Stomach (tissue), 8 donors: ENCODE measurements at regions not wholly inside any gene's neighbourhood (a gene's known extent, or its start where the extent isn't known, plus 50 kb on each side); places are given as distances from the start of the nearest gene placed in this dataset.

Experiments used
- DNase-seq, 2 donors: peaks; one replicate each; pipeline versions ENCODE4 v3.0.0 to v3.0.0-alpha.2; 2013 to 2019
- H3K27ac ChIP-seq, 5 donors: fragments of 200-600 bp in 4 of 5; sonication (generic) in 4 of 5; one replicate each; pipeline ENCODE4 v1.5.1; 2013 to 2019; ENCODE audit warnings: mild to moderate bottlenecking in 1 of 5, moderate library complexity in 1 of 5
- H3K27me3 ChIP-seq, 3 donors: fragments of 200-600 bp; sonication (generic); one replicate each; pipeline ENCODE4 v1.5.1; 2017 to 2019; ENCODE audit warnings: mixed run types in 1 of 3
- H3K36me3 ChIP-seq, 4 donors: fragments of 200-600 bp; sonication (generic); 1 replicate in 3 of 4; 2 replicates in 1 of 4; pipeline ENCODE4 v1.5.1; 2016 to 2019
- H3K4me1 ChIP-seq, 4 donors: fragments of 200-600 bp; sonication (generic); one replicate each; pipeline ENCODE4 v1.5.1; 2016 to 2019
- H3K4me3 ChIP-seq, 4 donors: fragments of 200-600 bp; sonication (generic) in 3 of 4; one replicate each; pipeline ENCODE4 v1.5.1; 2016 to 2019; ENCODE audit warnings: mild to moderate bottlenecking in 1 of 4
- H3K9me3 ChIP-seq, 4 donors: fragments of 200-600 bp; sonication (generic); one replicate each; pipeline ENCODE4 v1.5.1; 2016 to 2019
- EP300 ChIP-seq: sonication (generic); formaldehyde crosslinking; IDR thresholded peaks from one replicate; pipeline ENCODE4 v1.6.1; 2017; ENCODE audit warnings: antibody characterized with exemption
- POLR2A ChIP-seq, 4 donors: fragments of 450-650 bp; IDR thresholded peaks; one replicate each; pipeline ENCODE4 v1.6.1; 2016; ENCODE audit warnings: antibody characterized with exemption in 4 of 4, control low read depth in 2 of 4, mild to moderate bottlenecking in 1 of 4, moderate library complexity in 1 of 4
- POLR2AphosphoS5 ChIP-seq, 3 donors: sonication (generic); formaldehyde crosslinking; IDR thresholded peaks; one replicate each; pipeline ENCODE4 v1.6.1; 2016; ENCODE audit warnings: antibody characterized with exemption in 3 of 3
- WGBS, 5 donors: extraction: QIAGEN DNeasy Blood & Tissue Kit in 3 of 5; methylation state at CpG; one replicate each; pipeline versions ENCODE4 v1.1.5 to v1.1.7; 2013 to 2018; 5-methylcytosine and 5-hydroxymethylcytosine counted together
- intact Hi-C: fragments of 100-400 bp; cut with DNase I; formaldehyde crosslinking; loops from one replicate; pipeline ENCODE4 v1.15.1; 2023; ENCODE audit warnings: low total_unique reads
- TF ChIP-seq, protein P1 (sequence below), 7 experiments: fragments of 450-650 bp in 4 of 7; fragments of 200-600 bp in 3 of 7; sonication (generic) in 3 of 7; IDR thresholded peaks; one replicate each; pipeline ENCODE4 v1.5.1; 2016 to 2019; ENCODE audit warnings: antibody characterized with exemption in 7 of 7, control low read depth in 2 of 7, mild to moderate bottlenecking in 1 of 7
- donor health status: healthy with polysubstance abuse.
- donor health status: Bipolar disorder and iron deficiency.
- donor health status: healthy.

DNA sequence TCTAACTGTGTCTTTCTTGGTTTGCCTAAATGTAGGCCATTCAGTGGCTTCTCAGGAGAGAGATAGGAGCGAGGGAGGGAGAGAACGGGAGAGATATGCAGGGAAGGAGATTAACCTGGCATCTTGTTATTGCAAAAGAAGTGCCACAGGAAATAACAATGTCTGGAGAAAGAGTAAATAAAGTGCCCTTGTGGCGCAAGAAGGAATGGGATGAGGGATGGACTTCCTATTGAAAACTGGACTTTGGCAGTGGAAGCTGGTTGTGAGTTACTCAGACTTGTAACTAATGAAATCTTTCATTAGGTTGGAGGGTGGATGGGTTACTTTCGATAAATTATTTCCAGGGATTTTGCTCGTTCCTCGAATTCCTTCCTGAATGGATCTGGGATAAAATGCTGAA lies 136.1 kb downstream of the LACC1 start:
- Histone ChIP-seq H3K4me1 (peaks cover 0 to 26% (median 2%) of the 10 kb centered on the region in 4 donors), H3K9me3 (no peaks in the 10 kb centered on the region), H3K27me3 (no peaks in the 10 kb centered on the region), H3K4me3 (no peak overlapping the region), H3K36me3 (no peaks in the 10 kb centered on the region), H3K27ac (peak overlapping the region in 2 of 5 donors; percentile 9 to 14)
- DNase-seq, result no peak
- TF ChIP-seq EP300, result no peak
- no peak for TF ChIP-seq POLR2AphosphoS5 (IDR thresholded peaks at IDR 0.05)
- 69 to 92% (median 89%) methylated on average over 6 of the region's 6 CpGs for WGBS, 5 donors
- intact Hi-C loops, result no loop called here

DNA sequence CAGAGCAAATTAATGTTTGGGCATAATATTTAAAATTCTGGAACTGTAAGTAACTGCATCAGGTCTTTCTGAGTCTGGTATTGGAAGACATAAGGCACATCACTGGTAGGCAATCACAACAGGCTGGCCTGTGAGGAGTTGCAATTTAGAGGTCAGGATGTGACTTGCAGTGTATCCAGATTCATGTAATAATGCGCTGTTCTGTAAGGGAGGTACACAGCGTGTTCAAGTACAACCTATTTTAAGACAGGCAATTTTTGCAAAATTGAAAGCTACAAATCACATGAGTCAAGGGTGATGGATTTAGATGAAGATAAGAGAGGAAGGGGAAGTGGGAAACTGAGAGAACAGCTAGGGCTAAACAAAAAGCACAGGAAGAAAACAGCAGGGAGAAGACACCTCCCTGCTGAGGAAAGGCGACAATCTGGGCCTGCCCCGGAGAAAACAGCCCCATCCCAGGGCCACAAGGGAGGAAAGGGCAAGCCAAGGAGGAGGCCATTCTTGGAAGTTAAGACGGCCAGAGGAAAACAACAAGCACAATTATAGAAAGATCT lies 138.1 kb downstream of the LACC1 start:
- no peak overlapping the region for H3K27ac ChIP-seq
- H3K27me3 ChIP-seq, result no peaks in the 10 kb centered on the region
- 75 to 85% (median 78%) methylated on average over 5 of the region's 5 CpGs for WGBS, 5 donors
- no peaks in the 10 kb centered on the region for H3K36me3 ChIP-seq
- H3K9me3 ChIP-seq, result no peaks in the 10 kb centered on the region
- DNase-seq, result no peak
- H3K4me1 ChIP-seq, result peaks cover 0 to 26% (median 8%) of the 10 kb centered on the region in 4 donors
- intact Hi-C loops, result no loop called here
- no peak overlapping the region for H3K4me3 ChIP-seq
- TF ChIP-seq EP300 (no peak), POLR2A (IDR thresholded peaks at IDR 0.05) (no peak), POLR2AphosphoS5 (IDR thresholded peaks at IDR 0.05) (no peak)
- TF ChIP-seq, protein P1, sequence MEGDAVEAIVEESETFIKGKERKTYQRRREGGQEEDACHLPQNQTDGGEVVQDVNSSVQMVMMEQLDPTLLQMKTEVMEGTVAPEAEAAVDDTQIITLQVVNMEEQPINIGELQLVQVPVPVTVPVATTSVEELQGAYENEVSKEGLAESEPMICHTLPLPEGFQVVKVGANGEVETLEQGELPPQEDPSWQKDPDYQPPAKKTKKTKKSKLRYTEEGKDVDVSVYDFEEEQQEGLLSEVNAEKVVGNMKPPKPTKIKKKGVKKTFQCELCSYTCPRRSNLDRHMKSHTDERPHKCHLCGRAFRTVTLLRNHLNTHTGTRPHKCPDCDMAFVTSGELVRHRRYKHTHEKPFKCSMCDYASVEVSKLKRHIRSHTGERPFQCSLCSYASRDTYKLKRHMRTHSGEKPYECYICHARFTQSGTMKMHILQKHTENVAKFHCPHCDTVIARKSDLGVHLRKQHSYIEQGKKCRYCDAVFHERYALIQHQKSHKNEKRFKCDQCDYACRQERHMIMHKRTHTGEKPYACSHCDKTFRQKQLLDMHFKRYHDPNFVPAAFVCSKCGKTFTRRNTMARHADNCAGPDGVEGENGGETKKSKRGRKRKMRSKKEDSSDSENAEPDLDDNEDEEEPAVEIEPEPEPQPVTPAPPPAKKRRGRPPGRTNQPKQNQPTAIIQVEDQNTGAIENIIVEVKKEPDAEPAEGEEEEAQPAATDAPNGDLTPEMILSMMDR (IDR thresholded peaks at IDR 0.05), result no peak

DNA sequence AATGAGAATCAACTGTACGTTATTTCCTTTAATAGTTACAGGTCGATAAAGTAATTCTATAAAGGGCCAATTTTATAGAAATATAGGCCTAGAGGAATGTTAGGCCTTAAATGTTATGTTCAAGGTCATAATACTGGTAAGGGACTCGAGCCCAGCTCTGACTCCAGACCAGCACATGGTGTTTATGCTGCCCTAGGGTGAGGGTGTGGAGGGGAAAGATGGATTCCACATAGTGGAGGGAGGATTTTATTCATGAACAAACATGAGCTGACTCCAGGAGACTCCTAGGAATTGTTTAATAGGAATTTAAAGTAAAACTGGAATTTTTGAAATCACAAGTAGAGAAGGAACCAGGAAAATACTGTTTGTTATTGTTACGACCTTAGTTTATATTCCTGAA lies 139.9 kb downstream of the LACC1 start:
- WGBS, 5 donors, result 85 to 91% (median 88%) methylated on average over 4 of the region's 4 CpGs
- DNase-seq, result no peak
- TF ChIP-seq, protein P1 (IDR thresholded peaks at IDR 0.05), result no peak
- TF ChIP-seq EP300 (no peak), POLR2A (IDR thresholded peaks at IDR 0.05) (no peak), POLR2AphosphoS5 (IDR thresholded peaks at IDR 0.05) (no peak)
- Histone ChIP-seq H3K27me3 (no peaks in the 10 kb centered on the region), H3K36me3 (no peaks in the 10 kb centered on the region), H3K27ac (no peak overlapping the region), H3K4me1 (peaks cover 0 to 12% (median 6%) of the 10 kb centered on the region in 4 donors), H3K4me3 (no peak overlapping the region), H3K9me3 (no peaks in the 10 kb centered on the region)
- intact Hi-C loops, result no loop called here

DNA sequence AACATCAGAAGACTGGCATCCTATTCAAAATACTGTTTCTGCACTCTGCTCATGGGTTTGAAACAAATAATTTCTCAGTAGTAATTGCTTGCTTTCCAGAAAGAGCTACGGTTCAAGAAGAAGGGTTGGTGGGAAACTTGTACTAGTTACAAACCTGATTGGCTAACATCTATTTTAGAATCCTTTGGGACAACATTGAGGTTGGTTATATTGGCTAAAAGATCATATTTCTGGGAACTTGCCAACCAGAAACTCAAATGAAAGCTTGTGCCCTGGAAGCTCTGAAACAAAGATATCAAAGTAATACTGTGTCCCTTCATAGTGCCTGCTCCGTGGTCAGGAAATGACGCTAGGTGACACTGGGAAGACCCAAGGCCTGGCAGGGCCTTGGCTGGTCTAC lies 141.7 kb downstream of the LACC1 start:
- peaks cover 0 to 12% (median 0%) of the 10 kb centered on the region in 4 donors for H3K4me1 ChIP-seq
- H3K27ac ChIP-seq, result no peak overlapping the region
- intact Hi-C loops, result no loop called here
- 38 to 51% (median 44%) methylated on average over 3 of the region's 3 CpGs for WGBS, 5 donors
- DNase-seq, result no peak
- H3K4me3 ChIP-seq, result no peak overlapping the region
- H3K9me3 ChIP-seq, result no peaks in the 10 kb centered on the region
- no peak for TF ChIP-seq POLR2A (IDR thresholded peaks at IDR 0.05)
- TF ChIP-seq POLR2AphosphoS5 (IDR thresholded peaks at IDR 0.05), result no peak
- no peak for TF ChIP-seq EP300
- TF ChIP-seq, protein P1 (IDR thresholded peaks at IDR 0.05), result no peak
- H3K36me3 ChIP-seq, result no peaks in the 10 kb centered on the region
- no peaks in the 10 kb centered on the region for H3K27me3 ChIP-seq

DNA sequence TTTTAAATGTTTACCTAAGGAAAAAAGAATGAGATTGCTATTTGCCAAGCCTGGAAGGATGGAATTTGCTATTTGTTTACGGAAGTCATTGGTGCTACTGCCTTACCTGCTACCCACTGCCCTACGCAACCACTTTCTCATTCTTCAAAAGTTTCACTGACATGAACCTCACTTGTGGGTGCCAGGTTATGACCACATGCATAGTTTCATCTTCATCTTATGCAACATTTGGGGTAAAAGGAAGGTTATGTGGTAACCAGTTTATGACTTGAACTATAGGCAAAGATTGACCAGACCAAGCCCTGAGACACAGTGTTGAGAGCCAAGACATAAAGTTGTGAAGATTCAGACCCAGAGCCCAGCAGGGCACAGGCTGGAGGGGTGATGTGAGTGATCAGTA lies 142.5 kb downstream of the LACC1 start:
- H3K4me1 ChIP-seq, result peaks cover 0 to 12% (median 0%) of the 10 kb centered on the region in 4 donors
- H3K27me3 ChIP-seq, result no peaks in the 10 kb centered on the region
- H3K9me3 ChIP-seq, result no peaks in the 10 kb centered on the region
- H3K36me3 ChIP-seq, result no peaks in the 10 kb centered on the region
- H3K4me3 ChIP-seq, result no peak overlapping the region
- H3K27ac ChIP-seq, result no peak overlapping the region
- WGBS, 5 donors, result 33 to 73% (median 59%) methylated on average over 2 of the region's 2 CpGs
- DNase-seq, result no peak
- intact Hi-C loops, result no loop called here
- TF ChIP-seq, protein P1 (IDR thresholded peaks at IDR 0.05), result no peak
- TF ChIP-seq POLR2AphosphoS5 (IDR thresholded peaks at IDR 0.05) (no peak), EP300 (no peak), POLR2A (IDR thresholded peaks at IDR 0.05) (no peak)
